Sigmoid colon (tissue), 6 donors: ENCODE measurements at regions not wholly inside any gene's neighbourhood (a gene's known extent, or its start where the extent isn't known, plus 50 kb on each side); places are given as distances from the start of the nearest gene placed in this dataset.

ENCODE experiments used
- DNase-seq: peaks from one replicate; pipeline ENCODE4 v3.0.0-alpha.2; 2019
- H3K27ac ChIP-seq, 4 donors: fragments of 200-600 bp; sonication (generic); one replicate each; pipeline ENCODE4 v1.5.1; 2016 to 2019; ENCODE audit warnings: mild to moderate bottlenecking in 1 of 4
- H3K27me3 ChIP-seq, 3 donors: fragments of 200-600 bp; sonication (generic); one replicate each; pipeline ENCODE4 v1.5.1; 2019; ENCODE audit warnings: mild to moderate bottlenecking in 1 of 3
- H3K36me3 ChIP-seq, 4 donors: fragments of 200-600 bp; sonication (generic); one replicate each; pipeline ENCODE4 v1.5.1; 2016 to 2019
- H3K4me1 ChIP-seq, 4 donors: fragments of 200-600 bp; sonication (generic); one replicate each; pipeline ENCODE4 v1.5.1; 2017 to 2019
- H3K4me3 ChIP-seq, 4 donors: fragments of 200-600 bp; sonication (generic); one replicate each; pipeline ENCODE4 v1.5.1; 2017 to 2019; ENCODE audit warnings: mild to moderate bottlenecking in 2 of 4, moderate library complexity in 1 of 4
- H3K9me3 ChIP-seq, 4 donors: fragments of 200-600 bp in 3 of 4; sonication (generic) in 3 of 4; one replicate each; pipeline versions ENCODE4 v1.5.1 to v1.6.1; 2013 to 2019
- EP300 ChIP-seq, 4 donors: sonication (generic); formaldehyde crosslinking; IDR thresholded peaks; one replicate each; pipeline ENCODE4 v1.6.1; 2017; ENCODE audit warnings: antibody characterized with exemption in 4 of 4
- POLR2A ChIP-seq, 2 donors: fragments of 450-650 bp; IDR thresholded peaks; one replicate each; pipeline ENCODE4 v1.6.1; 2016; ENCODE audit warnings: antibody characterized with exemption in 2 of 2, mild to moderate bottlenecking in 2 of 2, moderate library complexity in 2 of 2
- POLR2AphosphoS5 ChIP-seq, 4 donors: sonication (generic); formaldehyde crosslinking; IDR thresholded peaks; one replicate each; pipeline ENCODE4 v1.6.1; 2017; ENCODE audit warnings: antibody characterized with exemption in 4 of 4
- WGBS, 2 donors: extraction: QIAGEN DNeasy Blood & Tissue Kit; methylation state at CpG; one replicate each; pipeline ENCODE4 v1.1.7; 2013; 5-methylcytosine and 5-hydroxymethylcytosine counted together
- intact Hi-C: fragments of 100-400 bp; cut with DNase I; formaldehyde crosslinking; loops from one replicate; pipeline ENCODE4 v1.15.1; 2023
- TF ChIP-seq, protein P1 (sequence below), 4 experiments: fragments of 450-650 bp in 3 of 4; fragments of 200-600 bp in 1 of 4; IDR thresholded peaks; one replicate each; pipeline ENCODE4 v1.5.1; 2016 to 2019; ENCODE audit warnings: antibody characterized with exemption in 4 of 4, mild to moderate bottlenecking in 3 of 4, moderate library complexity in 2 of 4
- donor health status: healthy with polysubstance abuse.
- donor health status: healthy.

DNA sequence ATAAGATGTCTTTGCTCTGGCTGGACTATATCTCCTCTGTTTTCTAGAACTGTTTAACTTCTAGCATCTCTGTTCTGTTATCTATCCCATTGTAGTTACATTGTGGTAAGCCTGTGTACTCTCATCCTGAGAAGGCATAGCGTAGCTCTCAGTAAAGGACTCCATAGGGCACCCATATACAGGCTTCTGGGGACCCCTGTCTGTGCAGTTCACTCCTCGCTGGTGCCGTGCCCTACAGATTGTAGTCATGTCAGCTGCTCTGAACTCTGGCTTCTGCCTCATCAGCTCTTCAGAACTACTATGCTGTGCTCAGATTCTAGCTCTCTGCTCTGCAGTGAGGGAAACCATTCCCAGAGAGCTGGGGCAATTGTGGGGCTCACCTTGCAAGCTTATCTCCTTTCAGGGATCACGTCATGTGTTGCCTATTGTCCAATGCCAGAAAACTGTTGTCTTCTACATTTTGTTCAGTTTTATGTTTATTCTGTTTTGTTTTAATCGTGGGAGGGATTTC, 181.3 kb upstream of the USP24 start:
- Histone ChIP-seq H3K36me3 (no peaks in the 10 kb centered on the region), H3K27ac (no peak overlapping the region), H3K4me3 (no peak overlapping the region), H3K9me3 (no peaks in the 10 kb centered on the region), H3K4me1 (no peaks in the 10 kb centered on the region), H3K27me3 (no peaks in the 10 kb centered on the region)
- intact Hi-C loops, result no loop called here
- 77 to 80% methylated on average over 5 of the region's 5 CpGs for WGBS, 2 donors
- TF ChIP-seq POLR2AphosphoS5 (IDR thresholded peaks at IDR 0.05), result no peak
- TF ChIP-seq EP300 (IDR thresholded peaks at IDR 0.05), result no peak
- no peak for TF ChIP-seq POLR2A (IDR thresholded peaks at IDR 0.05)
- TF ChIP-seq, protein P1, sequence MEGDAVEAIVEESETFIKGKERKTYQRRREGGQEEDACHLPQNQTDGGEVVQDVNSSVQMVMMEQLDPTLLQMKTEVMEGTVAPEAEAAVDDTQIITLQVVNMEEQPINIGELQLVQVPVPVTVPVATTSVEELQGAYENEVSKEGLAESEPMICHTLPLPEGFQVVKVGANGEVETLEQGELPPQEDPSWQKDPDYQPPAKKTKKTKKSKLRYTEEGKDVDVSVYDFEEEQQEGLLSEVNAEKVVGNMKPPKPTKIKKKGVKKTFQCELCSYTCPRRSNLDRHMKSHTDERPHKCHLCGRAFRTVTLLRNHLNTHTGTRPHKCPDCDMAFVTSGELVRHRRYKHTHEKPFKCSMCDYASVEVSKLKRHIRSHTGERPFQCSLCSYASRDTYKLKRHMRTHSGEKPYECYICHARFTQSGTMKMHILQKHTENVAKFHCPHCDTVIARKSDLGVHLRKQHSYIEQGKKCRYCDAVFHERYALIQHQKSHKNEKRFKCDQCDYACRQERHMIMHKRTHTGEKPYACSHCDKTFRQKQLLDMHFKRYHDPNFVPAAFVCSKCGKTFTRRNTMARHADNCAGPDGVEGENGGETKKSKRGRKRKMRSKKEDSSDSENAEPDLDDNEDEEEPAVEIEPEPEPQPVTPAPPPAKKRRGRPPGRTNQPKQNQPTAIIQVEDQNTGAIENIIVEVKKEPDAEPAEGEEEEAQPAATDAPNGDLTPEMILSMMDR (IDR thresholded peaks at IDR 0.05), result no peak
- DNase-seq, result no peak

DNA sequence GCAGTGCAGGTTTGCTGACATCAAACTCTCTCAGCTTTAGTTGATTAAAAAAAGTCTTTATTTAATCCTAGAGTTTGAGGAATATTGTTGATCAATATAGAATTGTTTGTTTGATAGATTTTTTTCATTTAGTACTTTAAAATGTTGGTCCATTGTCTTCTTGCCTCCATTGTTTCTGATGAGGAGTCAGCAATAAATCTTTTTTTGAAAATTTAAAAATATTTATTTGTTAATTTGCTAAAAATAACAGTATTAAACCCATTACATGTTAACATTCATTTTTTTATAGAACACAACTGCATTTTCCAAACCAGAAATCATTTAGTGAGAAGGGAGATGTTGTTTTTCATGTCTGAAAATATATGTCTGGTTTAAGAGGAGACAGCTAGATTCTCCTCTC, 173.8 kb upstream of the USP24 start:
- no peaks in the 10 kb centered on the region for H3K27me3 ChIP-seq

DNA sequence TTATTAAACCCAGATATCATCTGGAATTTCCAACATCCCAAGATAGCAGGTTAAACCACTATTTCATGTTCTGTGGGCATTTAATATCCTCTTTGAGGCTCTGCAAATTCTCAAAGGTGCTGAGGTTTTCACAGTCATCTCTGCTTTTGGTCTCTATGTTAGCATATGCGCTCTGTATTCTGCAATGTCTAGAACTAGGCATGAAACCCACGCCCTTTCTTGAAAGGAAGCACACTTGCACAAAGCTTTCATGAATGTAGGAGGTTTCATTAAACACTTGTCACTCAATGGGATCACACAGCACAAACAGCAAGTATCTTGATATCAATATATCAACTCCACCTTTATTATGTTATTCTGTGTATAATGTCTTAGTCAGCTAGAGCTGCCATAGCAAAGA, 172.0 kb upstream of the USP24 start:
- H3K4me3 ChIP-seq, result no peak overlapping the region
- DNase-seq, result no peak
- TF ChIP-seq EP300 (IDR thresholded peaks at IDR 0.05) (no peak), POLR2A (IDR thresholded peaks at IDR 0.05) (no peak), POLR2AphosphoS5 (IDR thresholded peaks at IDR 0.05) (no peak)
- TF ChIP-seq, protein P1 (IDR thresholded peaks at IDR 0.05), result no peak
- H3K27me3 ChIP-seq, result no peaks in the 10 kb centered on the region
- intact Hi-C loops, result loop anchor here (10.0 kb wide), 1 partner anchor 668 kb away; no protein-coding TSS in a partner anchor
- 64 to 69% methylated on average over 2 of the region's 2 CpGs for WGBS, 2 donors
- H3K36me3 ChIP-seq, result no peaks in the 10 kb centered on the region
- H3K27ac ChIP-seq, result no peak overlapping the region
- H3K9me3 ChIP-seq, result no peaks in the 10 kb centered on the region
- H3K4me1 ChIP-seq, result peaks cover 0 to 12% (median 6%) of the 10 kb centered on the region in 4 donors

More for the DNA sequence above, 173.8 kb upstream of the USP24 start:
- Histone ChIP-seq H3K27ac (no peak overlapping the region), H3K36me3 (no peaks in the 10 kb centered on the region), H3K4me1 (no peaks in the 10 kb centered on the region), H3K4me3 (no peak overlapping the region), H3K9me3 (no peaks in the 10 kb centered on the region)
- intact Hi-C loops, result loop anchor here (10.0 kb wide), 1 partner anchor 666 kb away; no protein-coding TSS in a partner anchor
- no peak for TF ChIP-seq POLR2AphosphoS5 (IDR thresholded peaks at IDR 0.05)
- TF ChIP-seq EP300 (IDR thresholded peaks at IDR 0.05), result no peak
- TF ChIP-seq, protein P1 (IDR thresholded peaks at IDR 0.05), result no peak
- no peak for TF ChIP-seq POLR2A (IDR thresholded peaks at IDR 0.05)
- DNase-seq, result no peak

DNA sequence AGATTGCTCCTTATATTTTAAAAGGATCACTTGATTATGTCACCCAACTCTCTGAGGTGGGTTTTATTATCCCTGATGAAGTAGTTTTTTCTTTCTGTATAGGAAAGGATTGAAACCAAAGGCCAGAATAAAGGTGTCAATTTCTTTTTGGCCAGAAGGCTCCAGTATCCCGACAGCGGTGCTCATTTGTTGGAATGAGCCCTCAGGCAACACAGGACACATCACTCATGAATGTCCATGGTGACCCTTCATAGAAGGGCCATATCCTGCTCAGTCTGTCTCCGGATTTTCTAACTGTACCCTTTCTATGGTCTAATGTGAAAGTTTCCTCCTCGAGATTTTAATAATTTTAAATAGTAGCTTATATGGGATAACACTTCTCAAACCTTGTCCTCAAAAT, 171.3 kb upstream of the USP24 start:
- Histone ChIP-seq H3K27me3 (no peaks in the 10 kb centered on the region), H3K27ac (no peak overlapping the region), H3K36me3 (no peaks in the 10 kb centered on the region), H3K4me3 (no peak overlapping the region), H3K4me1 (peaks cover 0 to 12% (median 6%) of the 10 kb centered on the region in 4 donors), H3K9me3 (no peaks in the 10 kb centered on the region)
- intact Hi-C loops, result loop anchor here (10.0 kb wide), 1 partner anchor 668 kb away; no protein-coding TSS in a partner anchor
- DNase-seq, result no peak
- 90 to 91% methylated on average over 4 of the region's 4 CpGs for WGBS, 2 donors
- TF ChIP-seq EP300 (IDR thresholded peaks at IDR 0.05), result no peak
- no peak for TF ChIP-seq POLR2AphosphoS5 (IDR thresholded peaks at IDR 0.05)
- TF ChIP-seq, protein P1 (IDR thresholded peaks at IDR 0.05), result no peak
- no peak for TF ChIP-seq POLR2A (IDR thresholded peaks at IDR 0.05)
